ENCODE measurements at regions not wholly inside any gene's neighbourhood (a gene's known extent, or its start where the extent isn't known, plus 50 kb on each side); places are given as distances from the start of the nearest gene placed in this dataset.
A peak's percentile ranks its signal among the peaks of the same experiment; 100 is the strongest.
"Not testable (repeated sequence)": the region's sequence is repeated elsewhere in the genome, so short reads cannot be mapped to it uniquely, and the experiment has no call there.

DNA sequence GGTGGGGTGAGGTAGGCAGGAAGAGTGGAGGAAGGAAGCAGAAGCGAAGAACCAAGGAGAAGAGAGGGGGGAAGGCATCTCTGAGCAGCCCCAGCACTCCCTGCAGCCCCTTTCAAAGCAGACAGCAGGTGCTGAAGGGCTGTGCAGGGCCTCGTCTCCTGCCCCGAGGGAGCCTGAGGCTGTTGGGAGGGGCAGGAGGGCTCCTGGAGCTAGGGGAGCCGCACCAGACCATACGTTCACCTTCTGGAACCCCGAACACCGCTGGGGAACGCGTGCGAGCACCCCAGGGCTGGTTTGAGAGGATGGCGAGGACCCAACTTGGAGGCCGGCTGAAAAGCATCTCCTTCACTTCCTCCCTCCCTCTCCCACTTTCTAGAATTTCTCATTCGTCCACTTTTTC, 259.8 kb downstream of the FAM43A start:
- DNase-seq, result no peak
- intact Hi-C loops (cut with DNase I), result no loop called here
- no peak for ATAC-seq (ENCODE audit: poor library complexity)

DNA sequence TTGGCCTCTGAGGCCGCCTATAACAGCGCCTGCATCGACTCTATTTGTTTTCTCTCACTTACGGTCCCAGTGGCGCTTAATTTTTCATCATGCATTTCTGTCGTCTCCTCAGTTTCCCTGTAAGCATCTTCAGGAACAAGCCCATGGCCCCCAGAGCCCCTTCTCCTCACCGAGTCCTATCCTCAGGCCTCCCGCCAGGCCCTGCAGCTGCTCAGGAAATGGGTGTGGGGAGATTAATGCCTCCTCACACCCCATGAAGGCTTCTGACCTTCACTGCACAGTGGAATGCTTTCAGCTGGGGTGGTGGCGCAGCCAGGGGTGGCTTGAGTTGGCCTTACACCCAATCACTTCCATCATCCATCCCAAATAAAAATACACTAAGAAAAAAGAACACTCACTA, 260.4 kb downstream of the FAM43A start:
- ATAC-seq (ENCODE audit: poor library complexity), result no peak
- DNase-seq, result no peak
- intact Hi-C loops (cut with DNase I), result no loop called here

DNA sequence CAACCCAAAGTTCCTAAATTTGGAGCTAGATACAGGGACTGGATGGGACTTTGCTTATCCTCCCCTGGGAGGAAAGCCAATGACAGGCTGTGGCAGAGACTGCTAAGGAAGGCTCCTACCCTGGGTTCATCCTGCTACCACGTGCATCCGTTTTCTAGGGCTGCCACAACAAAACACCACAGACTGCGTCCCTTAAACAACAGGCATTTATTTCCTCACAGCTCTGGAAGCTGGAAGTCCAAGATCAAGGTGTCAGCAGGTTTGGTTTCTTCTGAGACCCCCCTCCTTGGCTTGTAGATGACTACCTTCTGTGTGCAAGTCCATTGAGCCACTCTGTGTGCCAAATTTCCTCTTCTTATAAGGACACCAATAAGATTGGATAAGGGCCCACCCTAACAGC, 263.9 kb downstream of the FAM43A start:
- no peak for ATAC-seq (ENCODE audit: poor library complexity)
- intact Hi-C loops (cut with DNase I), result no loop called here
- no peak for DNase-seq

DNA sequence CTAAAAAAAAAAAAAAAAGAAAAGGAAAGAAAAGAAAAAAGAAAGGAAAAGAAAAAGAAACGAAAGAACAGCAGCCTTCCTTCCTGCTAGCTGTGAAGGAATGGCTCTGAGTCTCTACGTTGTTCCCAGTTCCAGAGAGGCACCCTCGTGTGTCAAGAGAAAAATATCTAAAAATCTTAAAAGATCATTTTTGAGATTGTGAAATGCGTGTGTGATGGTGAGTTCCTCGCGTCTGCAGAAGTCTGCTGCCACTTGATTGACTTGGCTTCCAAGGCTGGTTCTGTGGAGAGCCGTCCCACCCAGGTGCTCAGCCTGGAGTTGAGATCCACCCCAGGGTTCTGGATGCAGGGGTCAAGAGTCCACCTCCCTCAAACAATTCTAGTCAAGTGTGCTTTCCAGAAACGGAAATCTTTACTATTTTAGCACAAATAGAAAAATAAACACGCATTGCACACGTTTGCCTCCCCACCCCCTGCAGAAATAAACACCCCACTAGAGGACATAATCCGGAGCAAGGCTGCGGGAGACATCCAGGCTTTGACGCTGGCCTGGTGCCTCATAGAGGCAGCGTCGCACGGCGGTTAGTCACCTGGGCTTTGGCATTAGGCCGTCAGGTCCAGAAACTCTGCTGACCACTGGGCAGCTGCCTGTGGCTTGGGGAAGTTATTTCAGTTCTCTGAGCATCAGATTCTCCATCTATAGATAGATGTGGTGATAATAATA, 265.4 kb downstream of the FAM43A start:
- DNase-seq (no peak), ATAC-seq (ENCODE audit: poor library complexity) (no peak)
- intact Hi-C loops (cut with DNase I), result no loop called here

DNA sequence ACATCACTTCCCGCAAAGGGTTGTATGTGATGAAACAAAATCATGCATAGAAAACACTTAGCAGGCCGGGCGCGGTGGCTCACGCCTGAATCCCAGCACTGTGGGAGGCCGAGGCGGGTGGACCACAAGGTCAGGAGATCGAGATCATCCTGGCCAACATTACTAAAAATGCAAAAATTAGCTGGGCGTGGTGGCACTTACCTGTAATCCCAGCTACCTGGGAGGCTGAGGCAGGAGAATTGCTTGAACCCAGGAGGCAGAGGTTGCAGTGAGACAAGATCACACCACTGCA, 265.9 kb downstream of the FAM43A start:
- DNase-seq; ATAC-seq (ENCODE audit: poor library complexity); intact Hi-C loops (cut with DNase I): not testable (repeated sequence)

DNA sequence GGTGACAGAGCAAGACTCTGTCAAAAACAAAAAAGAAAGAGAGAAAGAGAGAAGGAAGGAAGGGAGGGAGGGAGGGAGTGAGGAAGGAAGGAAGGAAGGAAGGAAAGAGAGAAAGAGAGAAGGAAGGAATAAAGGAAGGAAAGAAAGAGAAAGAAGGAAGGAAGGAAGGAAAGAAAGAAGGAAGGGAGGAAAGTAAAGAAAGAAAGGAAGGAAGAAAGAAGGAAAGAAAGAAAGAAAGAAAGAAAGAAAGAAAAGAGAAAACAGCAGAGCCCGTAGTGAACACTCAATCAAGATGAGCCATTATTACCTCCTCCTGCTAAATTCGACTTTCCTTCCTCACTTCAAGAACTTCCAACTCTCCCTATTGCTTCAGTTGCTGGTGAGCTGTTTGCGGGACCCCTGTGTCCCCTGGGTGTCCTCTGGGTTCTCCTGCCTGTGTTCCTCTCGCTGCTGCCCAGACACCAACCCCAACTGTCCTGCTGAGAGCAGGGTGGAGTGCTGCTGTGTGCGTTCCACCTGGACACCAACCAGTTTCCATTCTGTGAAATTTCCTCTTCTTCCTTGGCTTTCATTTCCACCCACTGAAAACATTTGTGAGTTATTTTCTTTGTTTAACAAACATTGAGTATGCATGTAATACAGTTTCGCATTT, 266.4 kb downstream of the FAM43A start:
- intact Hi-C loops (cut with DNase I), result no loop called here
- ATAC-seq (ENCODE audit: poor library complexity) (no peak), DNase-seq (no peak)

DNA sequence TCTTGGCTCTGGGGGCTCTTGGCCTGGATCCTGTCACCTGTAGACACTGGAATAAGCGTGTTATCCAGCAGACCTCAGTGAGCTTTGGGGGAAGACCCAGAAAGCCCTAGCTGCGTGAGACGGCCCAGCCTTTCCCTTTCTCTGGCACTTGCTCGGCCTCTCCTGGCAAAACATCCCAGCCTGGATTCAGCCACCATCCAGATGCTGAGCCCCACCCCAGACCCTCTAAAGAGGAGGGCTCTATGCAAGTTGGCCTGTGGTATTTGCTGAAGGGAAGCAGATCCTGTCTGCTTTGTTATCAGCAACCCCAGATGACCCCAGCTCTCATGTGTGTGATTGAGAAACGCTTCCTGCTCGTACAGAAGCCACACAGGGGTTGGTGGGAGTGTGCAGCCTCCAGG, 267.2 kb downstream of the FAM43A start:
- DNase-seq (no peak), ATAC-seq (ENCODE audit: poor library complexity) (peak; percentile 51)
- intact Hi-C loops (cut with DNase I), result no loop called here

DNA sequence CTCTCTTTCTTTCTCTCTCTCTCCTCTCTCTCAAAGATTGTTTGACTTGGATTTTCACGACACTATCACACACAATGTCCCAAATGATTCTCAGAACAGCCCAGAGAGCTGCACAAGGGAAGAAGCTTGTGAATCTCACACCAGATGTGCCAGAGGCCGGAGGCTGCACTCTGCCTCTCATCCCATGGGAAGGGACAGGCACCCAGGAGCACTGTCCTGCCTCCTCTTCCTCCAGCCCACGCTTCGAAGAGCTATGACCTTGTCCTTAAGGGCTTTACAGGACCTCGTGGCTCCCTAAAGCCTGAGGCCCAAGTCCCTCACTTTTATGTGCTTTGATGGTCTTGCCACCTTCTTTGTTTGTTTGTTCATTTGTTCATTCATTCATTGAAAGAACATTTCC, 267.6 kb downstream of the FAM43A start:
- intact Hi-C loops (cut with DNase I), result no loop called here
- ATAC-seq (ENCODE audit: poor library complexity), result peak; percentile 18
- no peak for DNase-seq

DNA sequence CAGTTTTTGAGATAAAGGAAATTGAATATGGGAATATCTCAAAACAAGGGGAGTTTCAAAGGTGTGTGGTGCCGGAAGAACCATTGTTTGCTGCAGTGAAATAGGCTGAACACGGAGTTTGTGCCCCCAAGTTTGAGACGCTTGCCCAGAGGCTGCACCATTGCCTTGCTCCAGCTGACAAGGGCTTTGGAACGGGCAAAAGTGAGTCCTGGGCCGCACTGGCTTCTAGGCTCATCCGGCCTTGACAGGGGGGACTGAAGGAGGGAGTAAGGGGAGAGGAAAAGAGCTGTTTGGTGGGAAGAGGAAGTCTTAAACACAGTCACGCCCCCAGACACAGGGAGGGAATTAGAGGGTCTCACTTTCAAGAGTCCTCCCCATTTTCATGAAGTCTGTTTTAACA, 269.9 kb downstream of the FAM43A start:
- no peak for ATAC-seq (ENCODE audit: poor library complexity)
- intact Hi-C loops (cut with DNase I), result no loop called here

DNA sequence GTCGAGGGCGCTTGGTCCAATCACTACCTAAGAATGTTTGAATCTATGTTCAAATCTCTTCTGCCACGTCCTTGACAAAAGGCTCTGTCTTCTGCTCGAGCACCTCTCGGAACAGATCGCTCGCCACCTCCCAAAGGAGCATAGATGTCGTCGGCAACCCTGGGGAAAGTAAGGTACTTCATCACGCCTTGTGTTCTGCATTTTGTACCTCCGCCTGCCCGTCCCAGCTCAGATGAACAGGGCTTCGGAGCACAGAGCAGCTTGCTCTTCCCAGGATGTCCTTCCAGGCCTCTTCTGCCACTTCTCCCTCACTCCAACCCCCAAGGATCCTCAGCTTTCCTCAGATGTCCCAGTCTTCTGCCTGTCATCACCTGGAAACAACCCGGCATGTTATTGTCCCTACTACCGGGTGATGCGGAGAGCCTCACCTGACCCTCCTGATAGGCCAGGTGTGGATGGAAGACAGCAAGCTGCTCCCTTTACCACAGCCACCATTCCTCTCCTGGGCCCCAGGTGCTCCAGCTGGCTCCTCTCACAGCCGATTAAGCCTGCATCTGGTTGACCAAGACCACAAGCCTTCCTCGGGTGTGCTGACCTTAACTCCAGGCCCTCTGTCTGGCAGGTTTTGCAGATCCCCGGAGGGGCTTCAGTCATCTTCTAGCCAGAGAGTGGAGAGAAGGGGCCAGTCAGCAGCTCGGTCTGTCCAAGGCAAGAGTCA, 270.5 kb downstream of the FAM43A start:
- intact Hi-C loops (cut with DNase I), result no loop called here
- no peak for ATAC-seq (ENCODE audit: poor library complexity)
- DNase-seq, result no peak

More for the DNA sequence above, 269.9 kb downstream of the FAM43A start:
- DNase-seq, result no peak

DNA sequence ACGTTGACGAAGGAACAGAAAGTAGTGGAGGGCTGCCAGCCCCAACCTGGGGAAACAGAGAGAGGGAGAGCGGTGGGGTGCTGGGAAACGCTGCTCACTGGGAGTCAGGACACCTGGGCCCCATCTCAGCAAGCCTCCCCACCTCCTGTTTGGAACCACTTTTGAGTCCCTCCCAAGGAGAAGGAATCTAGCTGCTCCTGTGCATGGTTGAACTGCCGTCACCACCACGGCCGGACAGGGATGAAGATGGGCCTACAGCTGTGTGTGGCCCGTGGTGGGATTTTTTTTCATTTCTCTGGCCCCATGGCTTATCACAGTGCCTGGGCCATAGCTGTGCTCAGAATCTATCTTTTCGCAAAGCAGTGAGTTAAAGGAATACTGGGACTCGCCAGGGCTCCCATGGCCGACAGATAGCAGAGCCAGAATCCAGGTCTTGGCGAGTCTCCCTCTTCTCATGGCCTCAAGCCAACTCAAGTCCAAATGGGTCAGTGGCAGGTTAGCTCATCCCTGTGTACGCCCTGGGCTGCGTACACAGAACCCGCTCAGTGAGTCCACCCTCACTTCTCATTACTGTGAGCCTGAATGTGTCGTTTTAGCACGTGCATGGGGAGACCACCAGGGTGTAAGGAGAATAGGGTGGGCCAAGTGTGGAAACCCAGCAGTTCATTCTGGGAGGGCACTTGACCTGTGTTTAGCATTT, 271.2 kb downstream of the FAM43A start:
- intact Hi-C loops (cut with DNase I), result no loop called here
- DNase-seq, result no peak

DNA sequence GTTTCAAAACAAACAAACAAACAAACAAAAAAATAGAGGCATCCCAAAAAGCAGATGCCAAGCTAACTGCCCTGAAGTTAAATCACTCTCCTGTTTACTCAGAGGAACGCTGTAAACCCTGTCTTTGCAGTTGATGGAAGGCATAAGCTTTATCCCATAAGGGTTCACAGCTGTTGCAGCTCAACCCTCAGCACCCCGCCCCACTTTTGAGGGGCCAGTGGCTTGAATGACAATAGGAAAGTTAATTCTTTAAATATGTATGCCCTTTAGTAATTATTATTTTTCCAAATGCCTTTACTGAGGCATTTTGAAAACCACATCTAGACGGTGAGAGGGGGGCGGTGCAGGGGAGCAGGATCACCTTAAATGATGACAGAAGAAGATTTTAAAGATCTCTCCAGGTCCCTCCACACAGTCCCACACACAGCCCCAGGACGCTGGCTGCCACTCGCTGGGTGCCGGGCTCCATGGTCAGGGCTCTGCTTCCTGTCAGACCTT, 272.1 kb downstream of the FAM43A start:
- intact Hi-C loops (cut with DNase I), result no loop called here
- ATAC-seq (ENCODE audit: poor library complexity) (no peak), DNase-seq (no peak)

More for the DNA sequence above, 271.2 kb downstream of the FAM43A start:
- ATAC-seq (ENCODE audit: poor library complexity), result peak; percentile 67

DNA sequence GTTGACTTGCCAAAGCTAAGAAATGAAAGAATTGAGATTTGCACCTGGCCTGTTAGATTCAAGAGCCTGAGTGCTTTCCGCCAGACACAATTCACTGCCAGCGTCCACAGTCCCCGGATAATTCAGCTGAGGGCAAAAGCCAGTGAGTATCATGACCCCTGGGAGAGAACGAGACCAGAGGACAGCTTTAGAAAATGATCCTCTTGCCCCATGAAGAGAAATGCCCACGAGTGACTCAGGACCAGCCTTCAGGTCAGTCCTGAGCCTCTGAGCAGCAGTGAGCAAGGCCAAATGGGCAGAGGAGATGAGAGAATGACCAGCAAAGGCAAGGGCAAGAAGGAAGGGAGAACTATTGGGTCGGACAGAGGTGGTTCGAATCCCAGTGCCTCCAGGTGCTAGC, 273.5 kb downstream of the FAM43A start:
- intact Hi-C loops (cut with DNase I), result no loop called here
- ATAC-seq (ENCODE audit: poor library complexity), result no peak
- no peak for DNase-seq

DNA sequence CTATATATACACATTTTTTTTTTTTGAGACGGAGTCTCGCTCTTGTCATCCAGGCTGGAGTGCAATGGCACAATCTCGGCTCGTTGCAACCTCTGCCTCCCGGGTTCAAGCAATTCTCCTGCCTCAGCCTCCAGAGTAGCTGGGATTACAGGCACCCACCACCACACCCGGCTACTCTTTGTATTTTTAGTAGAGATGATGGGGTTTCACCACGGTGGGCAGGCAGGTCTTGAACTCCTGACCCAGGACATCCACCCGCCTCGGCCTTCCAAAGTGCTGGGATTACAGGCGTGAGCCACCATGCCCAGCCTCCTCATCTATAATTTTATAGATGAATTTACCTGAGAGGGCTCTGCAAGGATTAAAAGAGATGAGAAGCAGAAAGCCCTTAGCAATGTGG, 274.0 kb downstream of the FAM43A start:
- DNase-seq; ATAC-seq (ENCODE audit: poor library complexity); intact Hi-C loops (cut with DNase I): not testable (repeated sequence)

DNA sequence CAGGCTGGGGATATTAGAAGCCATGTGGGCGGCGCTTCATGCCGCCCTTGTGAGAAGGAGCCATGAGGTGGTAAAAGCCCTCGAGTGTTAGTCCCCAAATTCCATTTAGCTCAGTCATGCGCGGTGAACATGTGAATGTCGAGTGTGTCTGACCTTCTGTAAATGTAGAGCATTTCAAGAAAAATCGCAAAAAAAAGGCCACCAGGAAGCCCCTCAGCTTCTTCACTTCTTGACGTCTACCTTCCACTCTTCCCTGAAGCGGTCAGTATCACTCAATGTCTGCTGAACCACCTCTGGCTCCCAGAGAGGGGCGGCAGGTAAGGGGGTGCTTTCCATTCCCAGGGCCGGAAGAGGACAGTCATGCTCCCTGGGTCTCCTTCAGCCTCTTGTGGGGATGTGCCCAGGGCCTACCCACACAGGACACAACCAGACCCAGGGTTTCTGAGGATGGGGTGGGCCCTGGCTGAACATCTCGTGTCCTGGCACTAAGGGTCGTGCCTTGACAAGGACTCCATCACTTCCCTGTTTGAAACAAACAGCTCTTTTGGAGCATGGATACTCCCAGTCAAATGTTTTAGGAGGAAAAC, 274.9 kb downstream of the FAM43A start:
- DNase-seq (no peak), ATAC-seq (ENCODE audit: poor library complexity) (no peak)
- intact Hi-C loops (cut with DNase I), result no loop called here

DNA sequence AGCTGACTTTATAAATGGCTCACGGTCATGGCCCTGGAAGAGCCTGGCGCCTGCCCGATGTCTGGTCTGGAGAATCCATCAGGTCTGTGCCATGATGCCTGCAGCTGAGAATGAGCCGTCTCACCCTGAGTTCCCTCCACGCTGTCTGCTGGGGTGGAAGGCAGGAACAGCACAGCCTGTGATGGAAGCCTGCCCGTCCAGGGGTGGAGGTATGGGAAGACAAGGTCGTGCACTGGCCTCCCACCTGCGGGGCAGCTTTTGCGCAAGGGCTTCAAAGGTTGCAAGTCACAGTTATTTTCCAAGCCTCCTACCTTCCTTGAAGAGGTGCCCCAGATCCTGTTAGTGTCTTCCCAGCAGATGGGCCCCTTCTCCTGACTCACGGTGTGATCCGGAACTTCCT, 275.5 kb downstream of the FAM43A start:
- intact Hi-C loops (cut with DNase I), result no loop called here
- DNase-seq (no peak), ATAC-seq (ENCODE audit: poor library complexity) (no peak)

DNA sequence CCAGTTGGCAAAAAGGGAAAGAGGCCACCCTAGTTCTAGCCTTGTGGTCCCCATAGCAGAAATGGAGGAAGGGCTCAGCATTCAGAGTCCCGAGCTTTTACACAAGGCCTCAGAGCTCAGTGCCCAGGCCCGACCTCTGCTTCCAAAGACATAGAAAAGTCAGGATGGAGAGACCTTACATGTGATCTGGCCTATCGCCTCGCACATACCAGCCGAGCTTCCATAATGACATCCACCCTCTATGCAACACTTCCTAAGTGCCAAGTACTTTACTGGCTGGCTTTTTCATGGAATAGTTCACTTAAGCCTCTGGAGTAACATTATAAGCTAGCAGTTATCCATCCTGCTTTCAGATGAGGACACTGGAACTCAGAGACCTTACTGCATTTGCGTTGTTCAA, 275.9 kb downstream of the FAM43A start:
- intact Hi-C loops (cut with DNase I), result no loop called here
- no peak for DNase-seq
- peak; percentile 72 for ATAC-seq (ENCODE audit: poor library complexity)

DNA sequence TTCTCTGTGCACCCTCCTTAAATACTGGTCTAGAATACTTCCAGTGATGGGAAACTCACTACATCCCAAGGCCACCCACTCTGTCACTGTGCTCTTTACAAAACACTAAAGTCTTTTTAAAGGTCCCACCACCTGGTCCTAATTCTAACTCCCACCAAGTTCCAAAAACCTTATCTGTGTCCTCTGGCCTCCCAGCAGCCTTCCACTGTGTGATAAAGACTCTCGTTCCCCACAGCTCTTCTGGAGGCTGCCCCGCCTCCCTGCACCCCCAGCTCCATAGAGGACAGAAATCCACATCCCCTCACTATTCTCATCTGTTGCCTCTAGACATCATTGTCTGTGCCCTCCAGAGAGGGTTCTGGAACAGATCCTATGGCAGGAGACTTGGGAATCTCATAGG, 276.4 kb downstream of the FAM43A start:
- no peak for ATAC-seq (ENCODE audit: poor library complexity)
- intact Hi-C loops (cut with DNase I), result no loop called here
- DNase-seq, result no peak

DNA sequence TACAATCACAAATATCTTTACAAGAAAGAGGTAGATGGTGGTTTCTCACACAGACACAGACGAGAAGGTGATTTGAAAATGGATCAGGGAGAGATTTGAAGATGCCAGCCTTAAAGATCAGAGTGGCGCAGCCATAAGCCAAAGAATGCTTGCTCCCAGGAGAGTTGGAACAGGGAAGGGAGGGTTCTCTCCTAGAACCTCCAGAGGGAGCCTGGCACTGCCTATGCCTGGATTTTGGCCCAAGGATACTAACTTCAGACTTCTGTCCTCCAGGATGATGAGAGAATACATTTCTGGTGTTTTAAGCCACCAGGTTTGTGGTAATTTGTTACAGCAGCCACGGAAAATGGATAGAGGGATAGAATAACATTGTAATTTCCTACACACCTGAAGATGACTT, 279.1 kb downstream of the FAM43A start:
- DNase-seq, result no peak
- no peak for ATAC-seq (ENCODE audit: poor library complexity)
- intact Hi-C loops (cut with DNase I), result no loop called here

All from Right ventricle myocardium superior (tissue), 1 donor.